Stimulated activated CD8-positive, alpha-beta memory T cell treated with anti-CD3 and anti-CD28 coated beads, Interleukin-12 subunit alpha, Interleukin-12 subunit beta, amount 100 ng/mL, for 4 hours (primary cell): ENCODE measurements at regions not wholly inside any gene's neighbourhood (a gene's known extent, or its start where the extent isn't known, plus 50 kb on each side); places are given as distances from the start of the nearest gene placed in this dataset.

Experiments used
- DNase-seq: peaks from one replicate; pipeline ENCODE4 v3.0.0-alpha.2; 2020; ENCODE audit warnings: low read depth

GRCh38 chr5:116844015-116844414, 269.4 kb upstream of the SEMA6A start:
- DNase-seq, result no peak

DNA sequence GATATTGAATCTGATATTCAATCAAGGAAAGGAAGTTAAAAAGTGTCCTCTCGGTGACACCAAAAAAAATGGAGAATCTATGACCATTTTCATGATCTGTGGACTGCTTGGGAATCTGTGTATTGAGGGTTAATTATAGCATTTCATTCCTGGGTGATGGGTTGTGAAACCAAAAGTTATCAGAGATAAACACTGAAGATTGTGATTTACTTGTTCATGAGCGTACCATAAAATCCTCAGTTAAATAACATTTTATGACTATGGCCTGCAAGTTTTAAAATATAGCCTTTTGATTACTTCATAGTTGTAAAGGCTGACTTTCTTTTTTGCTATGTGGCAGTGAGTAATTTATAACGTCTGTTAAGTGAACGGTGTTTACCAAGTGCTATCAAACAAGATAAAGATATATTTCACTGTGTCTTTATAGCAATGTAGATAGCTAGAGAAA, 267.9 kb upstream of the SEMA6A start:
- no peak for DNase-seq

- no peak for DNase-seq
These were observed 267.1 kb upstream of the SEMA6A start for GRCh38 chr5:116841734-116842133.

DNA sequence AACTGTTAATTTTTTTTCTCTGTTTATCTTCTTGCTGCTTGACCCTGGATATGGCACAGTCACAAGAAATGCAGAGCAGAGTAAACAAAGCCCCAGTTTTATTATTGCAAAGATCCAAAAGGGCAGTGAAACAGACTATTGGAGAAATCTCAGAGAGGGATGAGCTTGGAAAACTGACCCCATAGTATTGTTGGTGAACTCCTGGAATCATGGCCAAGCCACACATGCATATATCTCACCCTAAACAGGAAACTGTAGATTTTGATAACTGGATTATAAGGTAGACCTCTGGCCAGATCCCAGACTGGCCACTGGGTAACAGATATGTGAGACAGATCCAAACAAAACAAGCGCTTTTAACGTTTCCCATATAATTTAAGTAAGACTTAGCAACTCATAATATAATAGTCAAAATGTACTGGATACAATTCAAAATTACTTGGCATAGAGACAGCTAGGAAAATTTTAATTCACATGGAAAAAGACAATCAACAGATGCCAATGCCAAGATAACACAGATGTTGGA, 263.5 kb upstream of the SEMA6A start:
- DNase-seq, result no peak

DNA sequence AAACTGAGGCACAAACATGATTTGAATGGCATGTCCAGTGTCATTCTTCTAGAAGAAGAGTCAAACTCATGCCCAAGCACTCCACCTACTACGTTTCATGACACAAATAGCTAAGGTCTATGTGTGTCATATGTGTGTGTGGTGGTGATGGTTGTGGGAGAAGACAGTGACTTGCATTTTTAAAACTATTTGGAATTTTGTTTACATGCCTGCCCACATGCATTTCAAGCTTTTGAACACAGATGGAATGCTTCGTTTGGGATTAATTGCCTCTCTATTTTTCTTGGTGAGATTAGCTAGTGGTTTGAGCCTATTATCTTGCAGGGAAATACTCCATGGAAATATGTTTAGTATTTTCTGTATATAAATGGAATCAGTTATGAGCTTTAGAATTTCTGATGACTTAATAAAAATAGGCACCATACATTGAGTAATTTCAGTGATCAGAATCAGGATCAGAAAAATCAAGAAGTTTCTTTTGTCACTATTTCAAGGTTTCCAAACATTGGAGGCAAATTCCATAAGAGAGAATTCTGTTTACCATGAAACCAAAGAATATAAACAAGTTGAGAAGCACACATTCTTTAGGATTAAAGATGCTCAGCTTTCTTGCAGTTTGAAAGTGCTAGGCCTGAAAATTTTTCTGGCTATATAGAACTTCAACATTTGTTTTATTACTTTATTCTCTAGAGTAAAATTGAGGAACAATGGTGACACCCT, 260.3 kb upstream of the SEMA6A start:
- no peak for DNase-seq

GRCh38 chr5:116830079-116830478, 255.5 kb upstream of the SEMA6A start:
- no peak for DNase-seq

DNA sequence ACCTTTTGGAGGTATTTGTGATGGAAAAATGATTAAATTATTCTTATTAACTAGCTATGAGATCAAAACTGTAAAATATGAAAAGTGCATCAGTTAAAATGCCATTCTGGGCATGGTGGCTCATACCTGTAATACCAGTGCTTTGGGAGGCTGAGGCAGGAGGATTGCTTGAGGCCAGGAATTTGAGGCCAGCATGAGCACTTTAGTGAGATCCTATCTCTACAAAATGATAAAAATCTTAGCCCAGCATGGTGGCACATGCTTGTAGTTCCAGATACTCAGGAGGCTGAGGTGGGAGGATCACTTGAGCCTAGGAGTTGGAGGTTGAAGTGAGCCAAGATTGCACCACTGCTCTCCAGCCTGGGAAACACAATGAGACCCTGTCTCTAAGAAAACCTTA, 252.5 kb upstream of the SEMA6A start:
- DNase-seq, result no peak

DNA sequence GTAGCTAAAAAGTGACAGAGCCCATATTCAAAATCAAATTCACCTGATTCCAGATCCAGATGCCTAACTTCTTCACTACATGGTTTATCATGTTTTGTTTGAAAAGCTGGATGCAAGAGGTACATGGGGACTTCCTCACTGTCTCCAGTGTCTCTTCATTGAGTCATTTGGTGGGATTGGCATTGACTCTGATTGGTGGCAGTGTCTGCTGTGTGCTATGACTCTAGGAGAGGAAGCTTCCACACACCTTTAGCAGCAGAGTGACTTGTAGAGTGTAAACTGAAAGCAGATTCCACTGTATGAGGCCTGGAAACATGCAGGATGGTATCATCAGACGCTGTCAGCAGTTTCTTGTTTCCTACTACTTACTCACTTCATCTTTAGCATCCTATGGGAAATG, 250.9 kb upstream of the SEMA6A start:
- DNase-seq, result no peak

DNA sequence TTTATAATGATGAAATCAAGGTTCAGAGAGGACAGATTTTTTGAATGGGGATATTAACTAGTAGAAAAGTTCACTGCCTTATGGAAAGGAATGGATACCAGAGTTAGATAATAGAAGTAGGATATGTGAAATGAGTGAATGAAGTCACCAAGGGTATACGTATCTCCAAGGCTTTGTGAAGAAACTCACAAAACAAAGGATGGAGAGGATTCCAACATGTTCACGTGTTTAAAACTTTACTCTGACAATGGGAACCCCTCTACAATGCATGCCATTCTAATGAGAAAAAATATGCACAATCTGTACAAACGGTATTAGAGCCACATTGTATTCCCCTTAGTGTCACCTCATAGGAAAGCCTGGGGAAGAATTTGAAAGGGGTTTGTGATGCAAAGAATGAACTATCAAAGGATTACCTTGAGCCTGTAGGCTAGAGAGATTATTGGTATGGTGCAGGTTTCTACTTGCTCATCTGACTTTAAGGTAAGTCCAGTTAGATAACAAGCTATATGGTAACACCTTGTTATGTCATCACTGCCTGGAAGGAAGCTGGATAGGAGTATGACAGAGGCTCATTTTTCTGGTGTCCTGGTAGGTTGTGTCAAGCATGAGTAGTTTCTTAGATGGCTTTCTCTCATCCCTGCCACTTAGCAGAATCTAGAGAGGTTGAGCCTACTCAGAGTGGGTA, 250.3 kb upstream of the SEMA6A start:
- no peak for DNase-seq

DNA sequence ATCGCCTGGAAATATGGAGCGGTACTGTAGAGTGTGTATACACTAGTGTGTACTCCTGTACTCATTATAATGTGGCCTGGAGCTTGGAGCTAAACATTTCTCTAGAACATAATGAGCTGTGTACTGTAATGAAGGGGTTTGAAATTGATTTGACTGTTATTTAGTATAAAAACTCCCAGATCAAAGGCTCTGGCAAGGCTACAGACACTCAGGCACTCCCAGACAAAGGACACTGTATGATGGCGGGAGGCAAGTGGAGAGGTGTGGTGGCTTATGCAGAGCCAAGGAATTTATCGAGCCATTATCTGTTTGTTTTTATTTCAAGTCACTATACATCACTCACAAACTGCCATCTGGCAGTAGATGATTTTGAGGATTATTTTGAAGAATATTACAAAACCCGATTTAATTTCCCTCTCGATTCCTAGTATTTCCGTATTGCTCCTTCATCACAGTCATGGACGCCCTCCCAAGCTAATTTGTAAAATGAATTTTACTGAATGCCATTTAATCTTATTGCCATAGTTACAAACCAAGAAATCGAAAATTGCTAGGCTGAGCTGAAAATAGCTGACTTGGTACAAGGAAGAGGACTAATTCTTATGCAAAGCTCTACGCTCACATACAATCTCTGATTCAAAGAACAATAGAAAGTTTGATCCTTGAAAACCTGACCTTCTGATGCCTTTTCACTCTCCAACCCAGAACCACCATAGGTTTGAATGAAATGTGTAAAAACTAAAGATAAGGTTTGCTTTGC, 240.2 kb upstream of the SEMA6A start:
- DNase-seq, result no peak

DNA sequence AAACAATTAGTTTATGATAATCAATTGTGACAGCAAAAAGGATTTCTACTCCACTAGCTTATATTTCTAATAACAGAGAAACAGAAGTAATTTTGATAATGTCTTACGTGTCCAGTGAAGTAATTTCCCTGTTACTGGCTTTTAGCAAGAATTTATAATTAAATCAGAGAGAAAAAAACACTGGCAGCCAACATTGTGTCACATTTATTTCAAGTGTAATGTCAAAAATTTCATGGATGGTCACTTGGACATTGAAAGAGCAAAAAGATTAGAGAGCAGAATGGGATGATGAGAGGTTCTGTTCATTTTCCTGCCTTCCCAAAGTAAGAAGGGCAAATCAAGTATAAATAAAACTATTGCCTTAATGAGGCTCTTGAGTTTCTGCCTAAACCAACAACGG, 239.3 kb upstream of the SEMA6A start:
- DNase-seq, result no peak

DNA sequence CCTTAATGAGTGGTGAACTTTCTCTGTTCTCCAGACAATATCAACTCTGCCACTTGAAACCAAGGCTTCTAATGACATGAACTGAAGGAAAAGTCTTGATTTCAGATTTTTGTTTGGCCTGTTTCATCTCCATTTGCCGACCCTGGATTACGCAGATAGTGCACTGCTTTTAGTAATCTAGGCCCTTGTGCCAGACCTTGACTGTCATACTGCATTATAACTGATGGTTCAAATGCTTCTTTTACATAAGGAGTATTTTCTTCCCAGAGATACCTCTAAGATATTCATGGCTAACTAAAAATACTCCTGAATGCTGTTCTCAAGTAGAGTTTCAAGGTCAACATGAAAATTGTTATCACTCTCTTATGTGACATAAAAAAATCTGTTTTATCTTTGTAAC, 238.7 kb upstream of the SEMA6A start:
- no peak for DNase-seq

GRCh38 chr5:116810951-116811350, 236.3 kb upstream of the SEMA6A start:
- no peak for DNase-seq

- no peak for DNase-seq
These were observed 232.2 kb upstream of the SEMA6A start for GRCh38 chr5:116806836-116807235.

DNA sequence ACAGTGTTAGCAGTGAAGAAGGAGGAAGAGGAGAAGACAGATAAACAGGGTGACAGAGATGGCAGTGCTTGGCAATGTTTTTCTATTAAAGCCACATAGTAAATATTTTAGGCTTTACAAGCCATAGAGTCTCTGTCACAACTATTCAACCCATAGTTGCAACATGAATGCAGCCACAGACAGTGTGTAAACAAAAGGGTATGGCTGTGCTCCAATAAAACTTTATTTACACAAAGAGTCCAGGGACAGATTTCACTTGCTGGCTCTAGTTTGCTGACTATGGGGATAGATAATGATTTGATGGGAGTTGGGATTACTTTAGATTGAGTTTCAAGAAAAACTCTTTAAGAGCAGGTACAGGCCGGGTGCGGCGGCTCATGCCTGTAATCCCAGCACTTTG, 224.8 kb upstream of the SEMA6A start:
- no peak for DNase-seq

DNA sequence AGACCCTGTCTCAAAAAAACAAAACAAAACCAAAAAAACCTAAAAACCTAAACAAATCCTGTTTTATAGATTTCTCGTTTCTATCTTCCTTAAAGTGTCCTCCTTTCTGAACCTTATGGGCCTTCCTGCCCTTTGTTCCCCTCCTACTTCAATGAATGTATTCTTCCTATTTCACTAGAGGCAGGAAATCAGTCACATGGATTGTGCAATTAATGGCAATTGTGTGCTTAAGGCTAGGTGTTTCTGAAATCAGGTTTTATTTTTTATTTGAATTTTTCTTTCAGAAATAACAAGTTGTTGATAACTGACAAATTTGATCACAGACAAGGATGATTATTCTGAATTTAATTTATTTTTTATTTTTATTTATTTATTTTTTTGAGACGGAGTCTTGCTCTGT, 220.6 kb upstream of the SEMA6A start:
- no peak for DNase-seq

- no peak for DNase-seq
These were observed 214.9 kb upstream of the SEMA6A start for GRCh38 chr5:116789522-116789921.

DNA sequence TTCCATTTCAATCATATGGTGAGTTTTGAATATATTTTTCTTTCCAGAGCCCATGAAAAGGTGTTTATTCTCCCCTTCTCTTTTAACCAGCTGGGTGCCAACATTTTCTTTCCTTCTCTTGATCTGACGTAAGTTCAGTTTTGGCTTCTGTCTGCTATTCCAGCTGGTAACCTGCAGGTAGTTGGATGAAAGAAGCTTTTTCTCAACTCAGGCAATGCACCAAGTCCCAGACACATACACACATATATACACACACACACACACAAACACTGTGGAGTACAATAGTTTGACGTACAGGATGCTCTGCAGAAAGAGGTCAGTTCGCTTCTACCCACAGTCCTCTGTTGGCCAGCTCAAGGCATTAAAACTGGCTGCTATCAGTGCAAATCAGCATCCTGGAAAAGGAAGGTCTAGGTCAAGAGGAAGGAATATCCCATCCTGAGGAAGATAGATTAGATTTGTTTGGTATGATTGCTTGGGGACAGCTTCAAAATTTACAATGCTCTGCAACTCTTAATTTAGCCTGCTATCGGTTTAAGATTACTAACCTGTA, 214.3 kb upstream of the SEMA6A start:
- no peak for DNase-seq

DNA sequence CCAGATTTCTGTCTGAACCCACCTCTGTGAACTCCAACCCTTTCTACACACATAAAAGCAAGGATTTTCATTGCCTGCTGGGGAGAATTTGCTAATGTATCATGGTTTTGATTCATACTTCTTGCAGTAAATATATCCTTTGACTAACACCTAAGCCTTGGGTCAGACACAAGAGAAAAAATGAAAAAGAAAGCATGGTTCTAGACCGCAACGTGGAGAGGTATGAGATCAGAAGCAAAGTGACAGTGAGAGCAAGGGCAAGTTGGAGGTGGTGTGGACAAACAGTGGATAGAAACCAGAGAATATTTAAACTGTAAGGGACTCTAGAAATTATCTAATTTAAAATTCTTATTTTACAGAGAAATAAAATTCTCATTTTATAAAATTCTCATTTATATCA, 212.9 kb upstream of the SEMA6A start:
- no peak for DNase-seq

- no peak for DNase-seq
These were observed 210.5 kb upstream of the SEMA6A start for GRCh38 chr5:116785106-116785505.

- DNase-seq, result no peak
These were observed 205.2 kb upstream of the SEMA6A start for GRCh38 chr5:116779846-116780245.

DNA sequence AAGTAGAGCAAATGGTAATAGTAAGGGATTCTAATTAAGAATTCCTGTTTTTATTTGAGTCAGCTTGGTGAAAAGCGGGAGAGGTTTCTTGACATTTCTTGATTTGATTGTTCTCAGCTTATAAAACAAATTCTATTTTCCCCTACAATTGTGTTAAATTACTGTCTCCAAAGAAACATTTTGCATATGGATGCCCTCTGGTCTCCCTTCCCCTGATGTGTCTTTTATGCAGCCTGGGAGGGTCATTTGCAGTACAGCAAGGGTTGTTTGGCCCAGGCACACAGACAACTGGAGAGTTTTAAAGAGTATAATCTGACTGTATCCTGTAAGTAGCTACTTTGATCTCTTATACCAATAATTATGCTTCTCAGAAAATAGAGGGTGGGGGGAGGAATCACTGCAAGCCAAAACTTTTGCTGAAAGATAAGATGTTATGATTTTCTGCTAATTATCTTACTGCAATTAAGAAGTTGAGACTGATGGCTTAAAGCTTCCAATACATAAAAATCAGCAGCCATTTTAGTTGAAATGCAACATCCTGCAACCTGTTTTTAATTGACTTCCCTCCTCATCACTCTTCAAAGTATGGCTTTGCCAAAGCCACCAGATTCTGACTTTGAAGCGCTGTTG, 204.1 kb upstream of the SEMA6A start:
- no peak for DNase-seq
